ENCODE measurements at regions not wholly inside any gene's neighbourhood (a gene's known extent, or its start where the extent isn't known, plus 50 kb on each side); places are given as distances from the start of the nearest gene placed in this dataset.
"Not testable (repeated sequence)": the region's sequence is repeated elsewhere in the genome, so short reads cannot be mapped to it uniquely, and the experiment has no call there.

DNA sequence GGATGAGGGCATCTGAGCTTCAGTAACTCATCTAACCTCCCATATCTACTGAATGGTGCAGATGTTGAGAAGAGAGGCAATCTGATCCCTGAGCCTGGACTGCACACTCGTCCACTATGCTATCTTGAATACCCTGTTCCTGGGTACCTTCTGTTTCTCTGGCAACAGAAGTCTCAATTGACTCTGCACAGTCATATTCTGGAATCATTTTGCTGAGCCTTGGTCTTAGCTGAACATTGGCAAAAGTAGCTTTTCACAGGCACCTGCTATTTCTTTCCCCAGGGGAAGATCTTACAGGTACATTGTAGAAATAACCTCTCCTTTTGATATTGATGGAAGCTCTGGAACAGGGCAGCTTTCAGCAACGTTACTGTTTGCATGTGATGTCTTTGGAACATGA, 161.5 kb upstream of the GPR101 start:
- DNase-seq = peak in 1 of 14 donors; percentile 65

DNA sequence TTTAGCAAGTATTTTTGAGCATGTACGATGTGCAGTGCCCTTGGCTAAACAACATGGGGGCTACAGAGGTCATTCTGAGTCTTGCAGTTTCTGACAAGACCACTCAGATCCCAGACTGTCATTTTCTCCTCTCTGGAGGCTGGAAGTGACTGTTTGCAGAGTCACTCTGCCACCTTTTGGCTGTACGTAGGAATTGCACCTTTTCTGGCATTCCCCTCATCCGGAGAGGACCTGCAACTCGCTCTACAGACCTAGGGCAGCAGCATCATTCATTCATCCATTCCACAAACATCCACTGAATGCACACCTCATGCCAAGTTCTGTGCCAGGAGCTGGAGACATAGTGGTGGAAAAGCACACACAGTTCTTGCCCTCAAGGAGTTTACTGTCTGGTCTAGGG, 160.4 kb upstream of the GPR101 start:
- peak in 6 of 14 donors; percentile 0 to 26 (median 1) for DNase-seq

DNA sequence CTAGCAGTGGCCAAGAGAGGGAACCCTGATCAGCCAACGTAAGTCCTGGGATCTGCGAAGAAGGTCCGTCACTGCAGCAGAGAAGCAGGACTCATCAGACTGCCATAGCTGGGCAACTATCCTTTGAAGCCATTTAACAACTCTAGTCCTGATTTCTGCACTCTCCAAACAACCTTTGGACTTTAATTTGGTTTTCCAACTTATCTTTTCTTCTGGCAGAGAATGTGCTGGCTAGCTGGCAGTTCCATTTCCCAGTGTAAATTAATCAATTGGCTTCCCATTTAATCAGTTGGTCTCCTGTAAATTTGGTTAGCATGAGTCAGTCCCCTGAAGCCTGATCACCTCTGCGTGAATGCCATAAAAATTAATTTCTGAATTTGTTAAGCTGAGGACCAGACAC, 153.7 kb upstream of the GPR101 start:
- no peak for DNase-seq

DNA sequence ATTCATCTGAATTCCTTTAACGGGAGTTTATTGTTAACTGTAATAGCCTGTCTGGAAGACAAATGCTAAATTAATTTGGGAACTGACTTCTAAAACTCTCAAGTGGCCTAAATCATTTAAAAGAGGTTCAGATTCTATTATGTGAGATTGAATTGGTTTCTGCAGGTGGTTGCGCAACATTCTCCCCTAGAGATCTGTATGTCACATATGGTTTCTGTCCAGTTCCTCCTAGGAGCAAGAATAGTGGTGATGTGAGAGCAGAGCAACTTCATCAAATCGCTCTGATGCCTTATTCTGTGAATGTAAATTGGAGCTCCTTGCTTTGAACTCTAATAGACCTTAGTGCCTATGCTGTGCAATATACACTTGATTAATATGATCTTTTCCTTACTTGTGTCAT, 144.6 kb upstream of the GPR101 start:
- no peak for DNase-seq

DNA sequence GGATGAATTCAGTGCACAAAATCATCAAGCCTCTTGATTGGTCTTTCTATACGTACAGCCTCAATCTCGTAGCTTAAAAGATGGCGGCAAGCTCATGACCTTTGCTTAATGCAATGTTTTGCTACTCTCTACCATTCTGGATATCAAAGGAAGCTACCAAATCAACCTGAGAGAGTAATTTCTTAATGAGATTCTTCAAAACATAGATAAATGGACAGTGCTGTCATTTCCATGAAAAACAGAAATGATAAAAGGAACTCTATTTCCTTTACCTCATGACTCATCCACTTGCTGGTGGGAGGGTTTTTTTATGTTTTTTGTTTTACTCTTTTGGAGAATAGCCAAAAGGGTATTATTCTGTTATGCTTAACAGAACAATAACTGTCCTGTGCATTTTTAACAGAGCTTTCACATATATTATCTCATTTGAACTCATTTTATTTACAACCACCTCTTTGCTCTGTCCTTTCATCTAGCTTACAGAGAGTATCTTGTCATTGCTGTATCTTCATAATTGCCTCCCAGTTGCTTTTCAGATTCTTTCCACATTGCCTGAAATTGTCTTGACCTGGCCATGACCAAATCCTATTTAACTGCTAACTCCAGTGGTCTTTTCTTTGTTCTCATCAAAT, 138.6 kb upstream of the GPR101 start:
- no peak for DNase-seq

DNA sequence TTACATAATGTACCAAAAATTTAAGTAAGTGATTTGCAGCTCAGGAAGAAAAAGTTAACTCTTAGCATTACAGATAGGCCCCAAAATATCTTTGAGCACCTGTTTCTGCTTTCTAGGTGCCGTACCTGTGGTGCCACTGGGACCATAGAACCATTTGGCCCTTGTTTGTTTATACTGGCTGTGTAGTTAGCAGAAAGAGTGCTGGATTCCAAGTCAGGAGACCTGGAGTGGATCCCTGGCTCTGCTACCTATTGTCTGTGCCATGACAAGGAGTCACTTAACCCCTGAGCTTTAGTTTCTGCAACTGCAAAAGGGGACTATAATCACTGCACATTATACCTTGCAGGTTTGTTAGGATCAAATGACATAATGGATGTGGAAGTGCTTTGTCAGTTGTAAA, 137.8 kb upstream of the GPR101 start:
- no peak for DNase-seq

DNA sequence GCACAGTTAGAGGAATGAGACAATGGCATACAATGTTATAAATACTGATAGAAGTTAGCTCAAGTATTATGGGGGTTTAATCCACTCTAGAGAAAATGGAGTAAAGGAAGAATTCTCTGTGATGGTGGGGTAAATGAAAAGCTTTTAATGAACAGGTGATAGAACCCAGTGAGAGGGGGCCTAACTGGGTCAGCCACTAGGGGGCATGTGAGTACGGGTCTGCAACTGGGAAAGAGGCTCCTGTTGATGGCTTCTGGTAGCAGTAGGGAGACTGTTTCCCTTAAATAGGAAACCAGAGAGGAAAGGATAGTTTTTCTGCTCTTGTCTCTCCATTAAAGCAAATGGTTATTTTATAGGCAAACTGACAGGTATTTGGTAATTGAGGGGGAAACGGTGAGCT, 132.8 kb upstream of the GPR101 start:
- no peak for DNase-seq

DNA sequence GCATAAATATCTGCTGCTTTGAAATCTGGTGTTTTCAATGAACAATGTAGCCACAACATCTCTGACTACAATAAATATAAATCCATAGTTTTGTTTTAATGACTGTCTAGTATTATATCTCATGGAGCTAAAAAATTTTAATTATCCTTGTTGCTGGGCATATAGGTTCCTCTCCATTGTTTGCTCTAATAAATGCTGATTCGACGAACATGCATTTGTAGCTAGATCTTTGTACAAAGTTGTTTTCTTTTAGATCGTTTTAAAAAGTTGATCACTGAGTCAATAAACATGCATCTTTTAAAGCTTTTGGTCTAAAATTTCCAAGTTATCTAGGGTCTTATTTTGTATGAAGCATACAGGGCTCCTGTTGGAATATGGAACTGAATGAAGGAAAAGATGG, 130.5 kb upstream of the GPR101 start:
- DNase-seq = no peak

DNA sequence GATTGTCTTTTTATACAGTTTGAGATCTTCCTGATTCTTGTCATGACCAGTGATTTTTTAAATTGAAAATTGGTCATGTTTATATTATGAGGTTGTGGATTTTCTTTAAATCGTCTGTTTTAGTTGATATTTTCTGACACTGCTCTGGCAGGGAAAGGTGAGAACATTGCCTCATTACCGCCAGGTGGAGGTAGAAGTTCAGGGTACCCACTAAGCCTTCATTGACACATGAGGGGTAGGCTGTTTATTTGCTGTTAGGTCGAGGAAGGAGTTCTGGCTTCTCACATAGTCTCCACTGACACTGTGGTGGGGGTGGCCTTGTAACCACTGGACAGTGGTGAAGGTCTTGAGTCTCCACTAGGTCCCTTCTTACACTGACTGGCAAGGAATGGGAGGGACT, 117.6 kb upstream of the GPR101 start:
- DNase-seq = no peak

DNA sequence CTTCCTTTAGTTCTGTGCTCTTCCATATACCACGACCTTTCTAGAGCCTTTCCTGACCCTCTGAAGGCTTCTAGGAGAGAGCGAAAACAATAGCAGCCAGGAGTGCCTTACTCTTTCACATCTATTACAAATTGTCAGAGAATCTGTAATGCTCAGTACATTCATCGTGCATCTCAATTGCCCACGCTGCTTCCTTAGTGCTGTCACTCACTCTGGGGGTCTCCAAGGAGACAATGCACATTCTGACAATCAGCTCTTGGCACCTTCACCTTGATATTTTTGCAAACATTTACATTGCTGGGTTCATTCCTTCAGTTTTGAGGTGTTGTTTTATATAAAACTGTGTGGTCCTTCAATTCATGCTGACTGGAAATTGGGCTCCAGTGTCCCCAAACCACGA, 110.1 kb upstream of the GPR101 start:
- DNase-seq = no peak

DNA sequence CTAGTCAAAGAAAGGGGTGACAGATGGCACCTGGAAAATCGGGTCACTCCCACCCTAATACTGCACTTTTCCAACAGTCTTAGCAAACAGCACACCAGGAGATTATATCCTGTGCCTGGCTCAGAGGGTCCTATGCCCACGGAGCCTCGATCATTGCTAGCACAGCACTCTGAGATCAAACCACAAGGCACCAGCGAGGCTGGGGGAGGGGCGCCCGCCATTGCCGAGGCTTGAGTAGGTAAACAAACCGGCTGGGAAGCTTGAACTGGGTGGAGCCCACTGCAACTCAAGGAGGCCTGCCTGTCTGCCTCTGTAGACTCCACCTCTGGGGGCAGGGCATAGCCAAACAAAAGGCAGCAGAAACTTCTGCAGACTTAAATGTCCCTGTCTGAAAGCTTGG, 88.9 kb upstream of the GPR101 start:
- not testable (repeated sequence) for DNase-seq

DNA sequence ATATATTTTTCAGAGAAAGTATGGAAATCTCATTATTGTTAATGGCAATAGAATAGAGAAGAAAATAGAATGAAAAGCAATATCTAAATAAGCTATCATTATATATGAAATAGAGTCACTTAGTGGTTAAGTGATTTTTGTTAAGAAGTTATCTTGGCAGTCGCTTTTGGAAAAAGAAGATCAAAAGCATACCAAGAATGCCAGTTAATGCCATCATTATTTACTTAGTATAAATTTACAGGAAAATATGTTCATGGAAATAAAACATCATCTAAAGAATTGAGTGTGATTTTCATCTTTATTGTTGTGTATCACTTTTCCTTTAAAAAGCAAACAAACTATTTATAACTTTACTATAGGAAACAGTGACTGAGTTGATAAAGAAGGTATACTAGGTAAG, 85.3 kb upstream of the GPR101 start:
- no peak for DNase-seq

DNA sequence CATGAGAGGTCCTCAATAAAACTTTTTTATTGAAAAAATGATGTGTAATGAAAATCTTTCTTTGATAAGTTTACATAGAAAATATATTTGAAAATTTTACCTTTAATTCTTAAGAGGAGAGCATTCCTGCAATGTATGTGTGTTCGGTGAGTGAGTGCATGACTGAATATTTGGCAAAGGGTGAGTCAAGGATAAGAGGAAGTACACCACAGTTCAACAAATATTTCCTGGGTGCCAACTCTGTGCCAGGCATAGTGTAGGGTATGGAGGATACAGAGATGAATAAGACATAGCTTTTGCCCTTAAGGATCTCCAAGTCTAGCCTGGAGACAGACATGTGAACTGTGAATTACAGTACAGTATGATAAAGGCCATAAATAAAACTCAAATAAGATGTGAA, 84.7 kb upstream of the GPR101 start:
- no peak for DNase-seq

DNA sequence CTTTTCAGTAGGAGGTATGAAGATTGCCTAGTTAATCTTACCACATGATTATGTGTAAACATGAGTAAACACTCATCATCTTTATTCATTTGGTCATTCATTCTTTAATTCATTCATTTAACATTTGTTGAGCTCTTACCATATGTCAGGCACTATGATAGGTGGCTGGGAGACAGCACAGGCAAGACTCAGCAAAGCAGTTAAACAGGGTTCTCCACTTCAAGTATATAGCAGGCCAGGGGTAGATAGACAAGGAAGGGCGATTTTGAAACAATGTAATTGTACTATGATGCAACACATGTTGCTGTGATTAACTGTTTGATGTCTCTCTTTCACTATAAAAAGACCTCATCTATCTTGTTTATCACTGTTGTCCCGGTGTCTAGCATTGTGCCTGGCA, 84.3 kb upstream of the GPR101 start:
- DNase-seq = no peak

DNA sequence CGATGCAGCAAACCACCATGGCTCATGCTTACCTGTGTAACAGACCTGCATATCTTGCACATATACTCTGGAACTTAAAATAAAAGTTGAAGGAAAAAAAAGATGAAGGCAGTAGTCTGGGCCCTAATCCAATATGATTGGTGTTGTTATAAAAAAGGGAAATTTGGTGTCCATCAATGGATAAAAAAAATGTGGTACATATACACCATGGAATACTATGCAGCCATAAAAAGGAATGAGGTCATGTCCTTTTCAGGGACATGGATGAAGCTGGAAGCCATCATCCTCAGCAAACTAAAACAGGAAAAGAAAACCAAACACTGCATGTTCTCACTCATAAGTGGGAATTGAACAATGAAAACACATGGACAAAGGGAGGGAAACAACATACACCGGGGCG, 74.1 kb upstream of the GPR101 start:
- DNase-seq = not testable (repeated sequence)

DNA sequence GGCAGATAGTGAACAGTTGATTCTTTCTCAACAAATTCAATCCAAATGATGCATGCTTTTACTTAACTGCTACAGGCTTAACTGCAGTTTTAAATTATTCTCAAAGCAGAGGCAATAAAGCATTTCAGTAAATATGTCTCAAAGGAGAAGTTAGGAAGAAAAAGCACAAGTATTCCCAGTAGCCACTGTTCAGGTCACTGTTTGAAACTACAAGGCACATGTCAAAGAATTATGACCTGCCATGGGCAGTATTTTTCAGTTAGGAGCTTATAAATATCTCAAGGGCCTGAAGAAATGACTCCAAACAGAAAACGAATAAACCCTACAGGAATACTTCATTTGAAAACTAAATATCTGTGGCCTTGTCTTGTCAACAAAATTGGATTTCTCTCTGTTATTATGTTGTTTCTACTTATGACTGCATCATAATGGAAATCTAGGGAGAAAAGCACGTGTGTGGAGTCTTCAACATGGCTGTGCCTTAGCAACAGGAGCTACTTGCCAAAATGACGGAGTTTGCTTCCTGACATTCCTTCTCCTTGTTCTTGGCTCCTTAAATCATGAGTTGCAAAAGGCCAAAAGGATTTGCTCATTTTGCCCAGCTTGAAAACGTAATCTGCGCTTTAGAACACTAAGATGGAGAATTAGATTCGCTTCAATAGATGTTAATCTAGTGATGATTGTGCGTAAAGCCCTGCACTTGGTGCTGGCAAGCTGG, 67.6 kb upstream of the GPR101 start:
- no peak for DNase-seq

All from C1 segment of cervical spinal cord (tissue), 14 donors.